ENCODE measurements at regions not wholly inside any gene's neighbourhood (a gene's known extent, or its start where the extent isn't known, plus 50 kb on each side); places are given as distances from the start of the nearest gene placed in this dataset.
"Not testable (repeated sequence)": the region's sequence is repeated elsewhere in the genome, so short reads cannot be mapped to it uniquely, and the experiment has no call there.

- POLR2A ChIA-PET (ENCODE audit: low non-redundant PET) = no interaction called here
- no peak overlapping the region for H3K27ac ChIP-seq
- CTCF ChIA-PET = no interaction called here
- no peak for DNase-seq (ENCODE audit: low spot score)
- TF ChIP-seq CTCF (conservative IDR thresholded peaks at IDR 0.05; ENCODE audit: low read depth) = no peak
These were observed 950.6 kb downstream of the TRIB2 start for GRCh38 chr2:13667415-13667757.

GRCh38 chr2:13669607-13670006, 952.9 kb downstream of the TRIB2 start:
- no peak overlapping the region for H3K27ac ChIP-seq
- ChIA-PET CTCF (no interaction called here), POLR2A (ENCODE audit: low non-redundant PET) (no interaction called here)
- TF ChIP-seq CTCF (conservative IDR thresholded peaks at IDR 0.05; ENCODE audit: low read depth) = no peak
- no peak for DNase-seq (ENCODE audit: low spot score)

- CTCF ChIA-PET; DNase-seq (ENCODE audit: low spot score); H3K27ac ChIP-seq; POLR2A ChIA-PET (ENCODE audit: low non-redundant PET): not testable (repeated sequence)
These were observed 957.1 kb downstream of the TRIB2 start for GRCh38 chr2:13673821-13674220.

GRCh38 chr2:13676269-13676668, 956.2 kb upstream of the LRATD1 start:
- no peak for TF ChIP-seq CTCF (conservative IDR thresholded peaks at IDR 0.05; ENCODE audit: low read depth)
- DNase-seq (ENCODE audit: low spot score) = no peak
- CTCF ChIA-PET = no interaction called here
- H3K27ac ChIP-seq = no peak overlapping the region
- POLR2A ChIA-PET (ENCODE audit: low non-redundant PET) = no interaction called here

- no peak overlapping the region for H3K27ac ChIP-seq
- ChIA-PET CTCF (interaction anchor here (0.6 to 0.7 kb wide), 2 partner anchors 17 to 1931 kb away, joined by 3 read pairs; no protein-coding TSS in a partner anchor), POLR2A (ENCODE audit: low non-redundant PET) (no interaction called here)
- DNase-seq (ENCODE audit: low spot score) = no peak
- no peak for TF ChIP-seq CTCF (conservative IDR thresholded peaks at IDR 0.05; ENCODE audit: low read depth)
These were observed 950.6 kb upstream of the LRATD1 start for GRCh38 chr2:13681936-13682335.

GRCh38 chr2:13682540-13683272, 949.8 kb upstream of the LRATD1 start:
- ChIA-PET POLR2A (ENCODE audit: low non-redundant PET) (no interaction called here), CTCF (interaction anchor here (0.7 kb wide), 1 partner anchor 1932 kb away, joined by 3 read pairs; no protein-coding TSS in a partner anchor)
- H3K27ac ChIP-seq = no peak overlapping the region
- no peak for DNase-seq (ENCODE audit: low spot score)
- TF ChIP-seq CTCF (conservative IDR thresholded peaks at IDR 0.05; ENCODE audit: low read depth) = no peak

GRCh38 chr2:13686262-13686661, 946.3 kb upstream of the LRATD1 start:
- no peak for TF ChIP-seq CTCF (conservative IDR thresholded peaks at IDR 0.05; ENCODE audit: low read depth)
- no peak overlapping the region for H3K27ac ChIP-seq
- CTCF ChIA-PET = no interaction called here
- DNase-seq (ENCODE audit: low spot score) = no peak
- POLR2A ChIA-PET (ENCODE audit: low non-redundant PET) = no interaction called here

Measured in RWPE1 (cell line).